ENCODE measurements at regions not wholly inside any gene's neighbourhood (a gene's known extent, or its start where the extent isn't known, plus 50 kb on each side); places are given as distances from the start of the nearest gene placed in this dataset.

DNA sequence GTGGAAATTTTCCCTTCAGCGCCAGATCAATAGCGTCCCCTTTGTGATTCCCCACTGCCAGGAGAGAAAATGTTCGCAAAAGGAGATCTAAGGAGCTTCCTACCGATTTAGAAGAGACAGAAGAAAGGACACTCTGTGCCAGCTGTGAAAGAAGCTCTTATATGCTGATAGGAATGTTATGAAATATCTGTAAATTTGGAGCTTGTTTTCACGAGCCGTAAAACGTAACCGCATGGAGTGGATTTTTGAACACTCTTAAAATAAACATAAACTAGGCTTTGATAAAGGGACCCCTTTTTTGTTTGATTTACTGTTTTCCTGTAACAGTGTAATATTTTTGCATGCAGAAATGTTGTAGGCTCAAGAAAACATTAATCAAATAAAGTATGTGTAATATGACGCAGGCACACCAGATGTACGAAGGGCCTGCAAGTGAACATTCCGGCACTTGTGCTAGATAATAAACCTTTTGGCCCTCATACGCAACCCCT lies 346.8 kb downstream of the ETNK1 start:
- TF ChIP-seq, protein P1, sequence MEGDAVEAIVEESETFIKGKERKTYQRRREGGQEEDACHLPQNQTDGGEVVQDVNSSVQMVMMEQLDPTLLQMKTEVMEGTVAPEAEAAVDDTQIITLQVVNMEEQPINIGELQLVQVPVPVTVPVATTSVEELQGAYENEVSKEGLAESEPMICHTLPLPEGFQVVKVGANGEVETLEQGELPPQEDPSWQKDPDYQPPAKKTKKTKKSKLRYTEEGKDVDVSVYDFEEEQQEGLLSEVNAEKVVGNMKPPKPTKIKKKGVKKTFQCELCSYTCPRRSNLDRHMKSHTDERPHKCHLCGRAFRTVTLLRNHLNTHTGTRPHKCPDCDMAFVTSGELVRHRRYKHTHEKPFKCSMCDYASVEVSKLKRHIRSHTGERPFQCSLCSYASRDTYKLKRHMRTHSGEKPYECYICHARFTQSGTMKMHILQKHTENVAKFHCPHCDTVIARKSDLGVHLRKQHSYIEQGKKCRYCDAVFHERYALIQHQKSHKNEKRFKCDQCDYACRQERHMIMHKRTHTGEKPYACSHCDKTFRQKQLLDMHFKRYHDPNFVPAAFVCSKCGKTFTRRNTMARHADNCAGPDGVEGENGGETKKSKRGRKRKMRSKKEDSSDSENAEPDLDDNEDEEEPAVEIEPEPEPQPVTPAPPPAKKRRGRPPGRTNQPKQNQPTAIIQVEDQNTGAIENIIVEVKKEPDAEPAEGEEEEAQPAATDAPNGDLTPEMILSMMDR (conservative IDR thresholded peaks at IDR 0.05; ENCODE audit: low read length) = no peak
- no peak for TF ChIP-seq EZH2phosphoT487 (IDR thresholded peaks at IDR 0.05; ENCODE audit: borderline replicate concordance, low read depth, low read length)
